ENCODE measurements at regions not wholly inside any gene's neighbourhood (a gene's known extent, or its start where the extent isn't known, plus 50 kb on each side); places are given as distances from the start of the nearest gene placed in this dataset.

DNA sequence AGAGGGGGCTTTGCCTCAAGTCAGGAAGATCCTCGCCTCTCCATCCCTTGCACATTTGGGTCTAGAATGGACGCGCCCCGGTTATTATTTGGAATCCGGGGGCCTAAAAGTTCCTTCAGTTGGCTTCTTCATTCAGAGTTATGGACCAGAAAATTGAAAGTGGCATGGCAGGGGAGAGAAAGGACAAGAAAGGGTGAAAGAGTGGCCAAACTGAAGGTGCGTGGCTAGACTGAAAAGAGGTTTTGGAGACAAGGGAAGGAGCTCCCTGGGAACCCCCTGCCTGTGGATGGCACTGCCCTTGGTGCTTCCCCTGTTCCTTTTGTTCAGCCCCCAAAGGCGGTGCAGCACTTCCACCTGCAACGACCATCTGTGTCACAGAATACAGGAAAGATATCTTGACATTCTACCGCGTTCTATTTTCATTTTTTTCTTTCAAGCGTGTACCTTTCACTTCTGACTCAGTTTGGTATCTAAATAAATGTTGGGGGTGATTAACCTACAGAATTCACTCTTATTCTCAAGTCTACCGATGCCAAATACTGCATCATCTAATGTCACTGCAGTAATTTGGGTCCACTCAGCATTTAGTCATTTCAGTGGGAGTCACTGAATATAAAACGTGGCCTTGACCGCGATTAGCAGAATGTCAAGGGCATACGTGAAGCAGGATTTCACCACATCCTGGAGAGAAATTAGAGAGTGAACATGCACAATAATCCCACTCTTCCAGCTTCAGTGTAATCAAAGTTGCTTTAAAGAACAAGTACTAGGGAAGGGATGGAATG lies 88.1 kb upstream of the ARHGAP32 start:
- Mint-ChIP-seq H3K4me3 (peak overlapping the region; percentile 85), H3K27ac (peak overlapping the region; percentile 85), H3K9me3 (no peaks in the 10 kb centered on the region), H3K36me3 (no peaks in the 10 kb centered on the region), H3K27me3 (peaks cover 13% of the 10 kb centered on the region), H3K4me1 (peaks cover 40% of the 10 kb centered on the region)

DNA sequence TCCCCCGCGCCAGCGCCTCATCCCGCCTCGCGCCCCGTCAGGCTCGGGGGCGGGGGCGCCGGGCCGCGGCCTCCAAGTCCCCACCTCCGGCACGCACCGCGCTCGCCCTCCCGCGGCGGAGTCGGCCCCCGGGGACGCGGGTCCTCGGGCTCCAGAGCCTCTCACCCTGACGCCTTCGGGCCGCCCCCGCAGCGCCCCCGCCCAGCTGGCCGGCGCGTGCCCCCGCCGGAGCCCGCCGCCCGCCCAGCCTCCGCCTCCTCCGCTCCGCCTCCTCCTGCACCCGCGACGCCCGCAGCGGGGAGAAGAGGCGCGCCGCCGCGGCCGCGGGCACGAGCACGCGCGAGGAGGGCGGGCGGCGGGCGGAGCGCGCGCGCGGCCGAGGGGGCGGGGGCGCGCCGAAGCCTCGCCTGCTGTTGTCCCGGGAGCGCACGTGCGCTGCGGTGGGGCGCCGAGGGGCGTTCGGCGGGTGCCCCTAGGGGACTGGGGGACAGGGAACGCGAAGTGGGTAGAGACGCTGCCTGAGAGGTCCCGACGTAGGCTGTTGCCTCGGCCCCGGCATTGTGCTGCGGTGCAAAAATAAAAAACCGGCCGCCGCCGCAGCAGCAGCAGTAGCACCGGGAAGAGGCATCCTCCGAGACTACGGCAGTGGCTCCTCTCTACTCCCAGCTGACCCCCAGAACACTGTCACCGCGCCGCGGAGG lies 87.4 kb upstream of the ARHGAP32 start:
- Mint-ChIP-seq H3K27ac (peak overlapping the region; percentile 85), H3K4me1 (peaks cover 40% of the 10 kb centered on the region), H3K27me3 (peaks cover 13% of the 10 kb centered on the region), H3K4me3 (peak overlapping the region; percentile 85), H3K9me3 (no peaks in the 10 kb centered on the region), H3K36me3 (no peaks in the 10 kb centered on the region)

DNA sequence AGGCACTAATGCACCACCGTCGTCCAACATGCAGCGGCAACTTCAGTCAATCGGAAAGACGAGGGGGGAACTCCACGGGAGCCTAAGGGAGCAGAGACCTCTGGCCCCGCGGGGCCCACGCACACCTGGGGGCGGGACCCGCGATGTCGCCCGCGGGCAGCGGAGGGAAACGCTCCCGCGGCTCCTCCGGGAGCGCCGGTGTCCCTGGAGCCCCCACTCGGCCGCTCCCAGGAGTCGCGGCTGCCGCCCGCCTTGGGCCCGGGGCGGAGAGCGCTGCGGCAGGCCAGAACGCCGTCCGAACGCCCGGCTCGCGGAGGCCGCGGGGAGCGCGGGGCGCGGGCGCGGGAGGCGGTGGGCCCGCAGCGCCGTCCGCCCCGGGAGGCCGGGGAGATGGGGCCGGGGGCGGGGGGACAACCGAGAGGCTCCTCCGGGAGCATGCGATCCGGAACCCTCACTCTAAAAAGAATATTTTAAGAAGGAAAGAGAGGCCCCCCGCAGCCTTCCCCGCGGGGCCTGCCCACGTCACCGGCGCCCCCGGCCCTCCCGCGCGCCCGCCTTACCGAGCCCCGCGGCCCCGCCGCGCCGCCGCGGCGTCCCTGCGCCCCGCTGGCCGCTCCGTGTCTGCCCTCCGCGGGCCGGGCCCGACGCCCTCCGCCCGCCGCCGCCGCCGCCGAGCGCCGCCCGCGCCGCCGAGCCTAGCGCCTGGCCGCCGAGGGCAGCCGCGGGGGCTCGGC lies 86.6 kb upstream of the ARHGAP32 start:
- Mint-ChIP-seq H3K4me3 (peak overlapping the region; percentile 90), H3K36me3 (no peaks in the 10 kb centered on the region), H3K27ac (peak overlapping the region; percentile 79), H3K9me3 (no peaks in the 10 kb centered on the region), H3K27me3 (peaks cover 13% of the 10 kb centered on the region), H3K4me1 (peaks cover 40% of the 10 kb centered on the region)

DNA sequence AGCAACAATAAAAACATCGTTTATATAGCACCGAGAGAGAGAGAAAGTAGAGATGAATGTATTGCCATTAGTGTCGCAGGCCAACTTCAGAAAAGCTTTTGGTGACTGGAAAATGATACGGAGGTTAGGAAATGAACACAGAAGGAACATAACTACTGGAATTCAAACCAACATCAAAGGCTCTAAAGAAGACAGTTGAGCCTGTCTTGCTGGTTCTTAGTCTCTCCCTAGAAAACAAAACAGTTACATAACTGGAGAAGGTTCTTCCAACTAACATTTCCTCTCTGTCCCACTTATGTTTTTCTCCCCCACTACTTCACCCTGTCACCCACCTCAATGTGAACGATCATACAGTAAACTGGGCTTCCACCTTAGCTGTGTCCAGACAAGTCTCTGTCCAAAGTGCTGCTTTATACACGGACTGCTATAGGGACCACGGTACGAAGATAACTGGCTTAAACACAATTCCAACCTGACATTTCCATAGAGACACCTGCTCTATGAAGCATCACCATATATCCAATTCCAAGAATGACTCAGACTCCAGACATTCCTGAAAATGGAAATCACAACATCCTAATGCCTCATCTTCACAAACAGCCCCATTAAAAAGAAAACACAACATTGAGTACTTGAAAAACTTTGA lies 85.2 kb upstream of the ARHGAP32 start:
- Mint-ChIP-seq H3K9me3 (no peaks in the 10 kb centered on the region), H3K4me3 (peak overlapping the region; percentile 90), H3K4me1 (peaks cover 26% of the 10 kb centered on the region), H3K27ac (no peak overlapping the region), H3K27me3 (peaks cover 18% of the 10 kb centered on the region), H3K36me3 (no peaks in the 10 kb centered on the region)

DNA sequence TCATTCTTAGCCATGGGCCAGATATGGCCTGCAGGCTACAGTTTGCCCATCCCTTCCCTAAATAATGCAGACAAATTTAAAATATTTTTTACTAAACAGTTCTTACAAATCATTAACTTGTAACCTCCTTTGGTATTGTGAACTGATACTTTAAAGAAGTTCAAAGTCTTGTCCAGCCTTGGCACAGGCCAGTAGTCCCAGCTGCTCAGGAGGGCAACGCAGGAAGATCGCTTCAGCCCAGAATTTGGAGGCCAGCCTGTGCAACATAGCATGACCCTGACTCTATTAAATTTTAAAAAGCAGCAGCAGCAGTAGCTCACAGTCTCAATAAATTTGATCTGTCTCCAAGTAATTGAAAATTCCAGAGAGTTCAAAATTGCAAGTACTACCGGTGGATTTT lies 83.7 kb upstream of the ARHGAP32 start:
- Mint-ChIP-seq H3K27ac (no peak overlapping the region), H3K4me1 (peaks cover 26% of the 10 kb centered on the region), H3K9me3 (no peaks in the 10 kb centered on the region), H3K36me3 (peaks cover 2% of the 10 kb centered on the region), H3K4me3 (no peak overlapping the region), H3K27me3 (peaks cover 21% of the 10 kb centered on the region)

- Mint-ChIP-seq H3K9me3 (no peaks in the 10 kb centered on the region), H3K27ac (no peak overlapping the region), H3K4me3 (no peak overlapping the region), H3K36me3 (peaks cover 2% of the 10 kb centered on the region), H3K27me3 (peaks cover 21% of the 10 kb centered on the region), H3K4me1 (peaks cover 18% of the 10 kb centered on the region)
These were observed 82.0 kb upstream of the ARHGAP32 start for GRCh38 chr11:129273944-129274711.

- Mint-ChIP-seq H3K9me3 (no peaks in the 10 kb centered on the region), H3K27me3 (peaks cover 21% of the 10 kb centered on the region), H3K36me3 (peaks cover 2% of the 10 kb centered on the region), H3K4me3 (no peak overlapping the region), H3K4me1 (peaks cover 17% of the 10 kb centered on the region), H3K27ac (no peak overlapping the region)
These were observed 81.2 kb upstream of the ARHGAP32 start for GRCh38 chr11:129273322-129273721.

DNA sequence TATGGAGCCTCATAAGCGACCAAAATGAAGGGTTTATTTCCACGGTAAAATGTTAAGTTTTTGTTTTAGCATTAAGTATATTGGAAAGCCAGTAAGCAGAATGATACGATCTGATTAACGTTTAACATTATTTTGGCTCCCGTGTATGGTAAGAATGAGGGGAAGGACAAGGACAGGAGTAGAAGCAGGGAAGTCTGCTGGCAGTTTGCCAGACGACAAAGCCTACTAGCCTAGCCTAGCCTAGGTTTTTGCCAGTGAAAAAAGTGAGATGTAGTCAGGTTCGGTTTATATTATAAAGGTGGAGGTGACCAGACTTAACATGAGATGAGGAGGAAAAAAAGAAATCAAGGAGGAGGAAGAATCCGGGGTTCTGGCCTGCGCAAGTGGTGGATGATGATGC lies 78.9 kb upstream of the ARHGAP32 start:
- H3K27me3 Mint-ChIP-seq = peaks cover 12% of the 10 kb centered on the region
- H3K4me3 Mint-ChIP-seq = no peak overlapping the region
- H3K27ac Mint-ChIP-seq = no peak overlapping the region
- H3K9me3 Mint-ChIP-seq = no peaks in the 10 kb centered on the region
- peaks cover 3% of the 10 kb centered on the region for H3K4me1 Mint-ChIP-seq
- peaks cover 2% of the 10 kb centered on the region for H3K36me3 Mint-ChIP-seq

GRCh38 chr11:129270446-129270845 lies 78.3 kb upstream of the ARHGAP32 start:
- Mint-ChIP-seq H3K9me3 (no peaks in the 10 kb centered on the region), H3K4me1 (peaks cover 3% of the 10 kb centered on the region), H3K4me3 (no peak overlapping the region), H3K27ac (no peak overlapping the region), H3K36me3 (peaks cover 2% of the 10 kb centered on the region), H3K27me3 (peaks cover 9% of the 10 kb centered on the region)

- peaks cover 2% of the 10 kb centered on the region for H3K36me3 Mint-ChIP-seq
These were observed 76.2 kb upstream of the ARHGAP32 start for GRCh38 chr11:129268371-129268770.

DNA sequence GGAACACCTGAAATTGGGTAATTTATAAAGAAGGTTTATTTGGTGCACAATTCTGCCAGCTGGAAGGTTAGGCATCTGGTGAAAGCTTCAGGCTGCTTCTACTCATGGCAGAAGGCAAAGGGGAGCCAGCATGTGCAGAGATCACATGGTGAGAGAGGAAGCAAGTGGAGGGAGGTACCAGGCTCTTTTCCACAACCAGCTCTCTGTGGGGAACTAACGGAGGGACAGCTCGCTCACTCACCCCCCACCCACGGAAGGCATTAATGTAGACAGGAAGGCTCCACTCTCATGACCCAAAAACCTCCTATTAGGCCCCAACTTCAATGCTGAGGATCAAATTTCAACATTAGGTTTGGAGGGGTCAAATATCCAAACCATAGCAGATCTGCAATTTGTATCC lies 75.6 kb upstream of the ARHGAP32 start:
- Mint-ChIP-seq H3K4me3 (no peak overlapping the region), H3K27me3 (peaks cover 5% of the 10 kb centered on the region), H3K9me3 (no peaks in the 10 kb centered on the region), H3K36me3 (peaks cover 5% of the 10 kb centered on the region), H3K4me1 (peaks cover 3% of the 10 kb centered on the region), H3K27ac (no peak overlapping the region)

More at GRCh38 chr11:129268371-129268770, 76.2 kb upstream of the ARHGAP32 start:
- Mint-ChIP-seq H3K4me3 (no peak overlapping the region), H3K4me1 (peaks cover 3% of the 10 kb centered on the region), H3K9me3 (no peaks in the 10 kb centered on the region), H3K27me3 (peaks cover 9% of the 10 kb centered on the region), H3K27ac (no peak overlapping the region)

GRCh38 chr11:129266536-129266935 lies 74.4 kb upstream of the ARHGAP32 start:
- Mint-ChIP-seq H3K9me3 (no peaks in the 10 kb centered on the region), H3K4me3 (no peak overlapping the region), H3K27ac (no peak overlapping the region), H3K4me1 (peaks cover 3% of the 10 kb centered on the region), H3K27me3 (peaks cover 2% of the 10 kb centered on the region), H3K36me3 (peaks cover 5% of the 10 kb centered on the region)

GRCh38 chr11:129265125-129265788 lies 73.1 kb upstream of the ARHGAP32 start:
- H3K4me3 Mint-ChIP-seq = no peak overlapping the region
- no peaks in the 10 kb centered on the region for H3K9me3 Mint-ChIP-seq
- H3K4me1 Mint-ChIP-seq = no peaks in the 10 kb centered on the region
- H3K27ac Mint-ChIP-seq = no peak overlapping the region
- H3K36me3 Mint-ChIP-seq = peaks cover 2% of the 10 kb centered on the region
- H3K27me3 Mint-ChIP-seq = peaks cover 2% of the 10 kb centered on the region

GRCh38 chr11:129264114-129264513 lies 72.0 kb upstream of the ARHGAP32 start:
- H3K4me3 Mint-ChIP-seq = no peak overlapping the region
- peaks cover 2% of the 10 kb centered on the region for H3K36me3 Mint-ChIP-seq
- no peak overlapping the region for H3K27ac Mint-ChIP-seq
- peaks cover 2% of the 10 kb centered on the region for H3K27me3 Mint-ChIP-seq
- no peaks in the 10 kb centered on the region for H3K4me1 Mint-ChIP-seq
- no peaks in the 10 kb centered on the region for H3K9me3 Mint-ChIP-seq

All from activated naive CD4-positive, alpha-beta T cell treated with anti-CD3 and anti-CD28 coated beads, Interleukin-2, amount 50 U/mL, for 24 hours (primary cell).